Fibroblast of the aortic adventitia (primary cell): ENCODE measurements at regions not wholly inside any gene's neighbourhood (a gene's known extent, or its start where the extent isn't known, plus 50 kb on each side); places are given as distances from the start of the nearest gene placed in this dataset.

ENCODE experiments used
- DNase-seq: peaks from one replicate; pipeline ENCODE4 v3.0.0-alpha.2; 2010; ENCODE audit warnings: low read depth
- H3K4me3 ChIP-seq: 2 replicates; pipeline ENCODE4 v1.5.1; 2011; ENCODE audit warnings: low read depth, mild to moderate bottlenecking, control low read depth, low read length, moderate library complexity
- CTCF ChIP-seq: IDR thresholded peaks from 2 replicates; pipeline ENCODE4 v1.5.1; 2011; ENCODE audit warnings: mild to moderate bottlenecking, low read length, control low read depth, inconsistent platforms; ENCODE audit not compliant: insufficient read depth

- no peak for TF ChIP-seq CTCF
- H3K4me3 ChIP-seq = no peak overlapping the region
- no peak for DNase-seq
Observed at GRCh38 chr16:35732046-35732810, 2272.8 kb downstream of the TP53TG3F start.

GRCh38 chr16:35733278-35733965 lies 2274.0 kb downstream of the TP53TG3F start:
- no peak for TF ChIP-seq CTCF
- no peak for DNase-seq
- H3K4me3 ChIP-seq = no peak overlapping the region

- DNase-seq = no peak
- no peak overlapping the region for H3K4me3 ChIP-seq
- TF ChIP-seq CTCF = no peak
Observed at GRCh38 chr16:35733971-35734702, 2274.7 kb downstream of the TP53TG3F start.

- TF ChIP-seq CTCF = no peak
Observed at GRCh38 chr16:35734728-35735402, 2275.5 kb downstream of the TP53TG3F start.

GRCh38 chr16:35735403-35736251 lies 2276.2 kb downstream of the TP53TG3F start:
- DNase-seq = no peak
- TF ChIP-seq CTCF = no peak
- no peak overlapping the region for H3K4me3 ChIP-seq

More at GRCh38 chr16:35734728-35735402, 2275.5 kb downstream of the TP53TG3F start:
- no peak overlapping the region for H3K4me3 ChIP-seq
- no peak for DNase-seq

- no peak overlapping the region for H3K4me3 ChIP-seq
- no peak for TF ChIP-seq CTCF
- no peak for DNase-seq
Observed at GRCh38 chr16:35736546-35736945, 2277.1 kb downstream of the TP53TG3F start.
